A549 (cell line): ENCODE measurements at regions not wholly inside any gene's neighbourhood (a gene's known extent, or its start where the extent isn't known, plus 50 kb on each side); places are given as distances from the start of the nearest gene placed in this dataset.
"Not testable (repeated sequence)": the region's sequence is repeated elsewhere in the genome, so short reads cannot be mapped to it uniquely, and the experiment has no call there.

Source experiments
- ATAC-seq, 2 experiments: fragments of 200-7000 bp in 1 of 2; fragments of >200 bp in 1 of 2; cut with Nextera tagmentation in 1 of 2; cut with Tn5 transposase in 1 of 2; 3 replicates each; pipeline versions ENCODE4 v1.8.0 to v1.9.1; 2018 to 2020; ENCODE audit warnings: mild to moderate bottlenecking in 1 of 2, moderate library complexity in 1 of 2
- CTCF ChIA-PET: fragments of 300-600 bp; sonication (Branson Sonifier 250); formaldehyde crosslinking; extraction: SDS; loops from one replicate; lab custom pipeline; 2021; ENCODE audit warnings: antibody characterized with exemption, inconsistent platforms; lab: Yijun Ruan, JAX
- POLR2A ChIA-PET: fragments of 350-600 bp; formaldehyde crosslinking; extraction: SDS; loops from one replicate; lab custom pipeline; 2021; ENCODE audit warnings: antibody characterized with exemption, inconsistent platforms; lab: Yijun Ruan, JAX
- DNase-seq, 2 experiments: peaks; one replicate each; pipeline versions ENCODE4 v3.0.0 to v3.0.0-alpha.2; 2011 to 2016; ENCODE audit warnings: low read depth in 1 of 2, low spot score in 1 of 2
- FAIRE-seq: peaks from 2 replicates; lab custom pipeline; 2011; peaks lifted over from hg19 to GRCh38; lab: Jason Lieb, UNC
- H3K27ac ChIP-seq, 2 experiments: fragments of >200 bp; sonication (Bioruptor Twin); formaldehyde crosslinking; 3 replicates each; pipeline ENCODE4 v1.5.1; 2016 to 2017
- H3K4me1 ChIP-seq: fragments of >200 bp; sonication (Bioruptor Twin); formaldehyde crosslinking; 3 replicates; pipeline ENCODE4 v1.6.1; 2016
- H3K4me2 ChIP-seq: fragments of >200 bp; sonication (Bioruptor Twin); formaldehyde crosslinking; 3 replicates; pipeline ENCODE4 v1.6.1; 2016
- H3K4me3 ChIP-seq: fragments of >200 bp; sonication (Bioruptor Twin); formaldehyde crosslinking; 3 replicates; pipeline ENCODE4 v1.5.1; 2016
- H3K9me3 ChIP-seq: fragments of >200 bp; sonication (Bioruptor Twin); formaldehyde crosslinking; 3 replicates; pipeline ENCODE4 v1.6.1; 2016
- ATOH8 ChIP-seq: fragments of 250-450 bp; sonication (Bioruptor Pico); IDR thresholded peaks from 2 replicates; pipeline ENCODE4 v1.5.0; 2020; ENCODE audit warnings: low read depth, mild to moderate bottlenecking, moderate library complexity
- CBX2 ChIP-seq: fragments of 200-600 bp; sonication (generic); IDR thresholded peaks from 2 replicates; pipeline ENCODE4 v1.6.1; 2016; ENCODE audit warnings: low read depth, mild to moderate bottlenecking, borderline replicate concordance
- CEBPB ChIP-seq, 2 experiments: fragments of >200 bp in 1 of 2; sonication (Bioruptor Twin) in 1 of 2; formaldehyde crosslinking in 1 of 2; IDR thresholded peaks; 2 replicates each; pipeline ENCODE4 v1.6.1; 2012 to 2016
- EHF ChIP-seq: fragments of 250-450 bp; sonication (Bioruptor Pico); IDR thresholded peaks from 2 replicates; pipeline ENCODE4 v1.5.0; 2020; ENCODE audit warnings: mild to moderate bottlenecking
- EP300 ChIP-seq, 2 experiments: fragments of >200 bp; sonication (Bioruptor Twin); formaldehyde crosslinking; IDR thresholded peaks; 2 replicates in 1 of 2; 3 replicates in 1 of 2; pipeline ENCODE4 v1.6.1; 2016 to 2017
- FOXS1 ChIP-seq: fragments of 250-450 bp; sonication (Bioruptor Pico); IDR thresholded peaks from 2 replicates; pipeline ENCODE4 v1.5.0; 2020; ENCODE audit warnings: mild to moderate bottlenecking, moderate library complexity
- HEYL ChIP-seq: fragments of 250-450 bp; sonication (Bioruptor Pico); IDR thresholded peaks from 2 replicates; pipeline ENCODE4 v1.8.0; 2021; ENCODE audit warnings: mild to moderate bottlenecking, moderate library complexity
- HOXB13 ChIP-seq: fragments of 250-450 bp; sonication (Bioruptor Pico); IDR thresholded peaks from 2 replicates; pipeline ENCODE4 v1.5.0; 2020; ENCODE audit warnings: low read depth, mild to moderate bottlenecking, moderate library complexity
- HOXB5 ChIP-seq: fragments of 250-450 bp; sonication (Bioruptor Pico); IDR thresholded peaks from 2 replicates; pipeline ENCODE4 v1.5.0; 2020; ENCODE audit warnings: mild to moderate bottlenecking, moderate library complexity
- KDM5A ChIP-seq: fragments of 200-600 bp; sonication (generic); IDR thresholded peaks from 2 replicates; pipeline ENCODE4 v1.6.1; 2016; ENCODE audit warnings: antibody characterized with exemption, mild to moderate bottlenecking
- MAX ChIP-seq: IDR thresholded peaks from 2 replicates; pipeline ENCODE4 v1.6.1; 2012
- NPAS2 ChIP-seq: fragments of 250-450 bp; sonication (Bioruptor Pico); IDR thresholded peaks from 2 replicates; pipeline ENCODE4 v1.8.0; 2022; ENCODE audit warnings: mild to moderate bottlenecking, moderate library complexity, borderline replicate concordance
- PHF8 ChIP-seq: fragments of 200-600 bp; sonication (generic); IDR thresholded peaks from 2 replicates; pipeline ENCODE4 v1.6.1; 2016; ENCODE audit warnings: low read depth, mild to moderate bottlenecking, antibody characterized with exemption, moderate library complexity, borderline replicate concordance
- POLR2A ChIP-seq: IDR thresholded peaks from 2 replicates; pipeline ENCODE4 v1.6.1; 2012; ENCODE audit warnings: mild to moderate bottlenecking, low read length
- POLR2AphosphoS2 ChIP-seq: conservative IDR thresholded peaks from 2 replicates; pipeline ENCODE4 v1.6.1; 2012; ENCODE audit warnings: low read length, improper control_type of control experiment, inconsistent platforms
- RARB ChIP-seq: fragments of 250-450 bp; sonication (Bioruptor Pico); IDR thresholded peaks from 2 replicates; pipeline ENCODE4 v1.8.0; 2021; ENCODE audit warnings: mild to moderate bottlenecking, moderate library complexity
- RCOR1 ChIP-seq: fragments of 150-350 bp; IDR thresholded peaks from 2 replicates; pipeline ENCODE4 v1.6.1; 2014; ENCODE audit warnings: antibody characterized with exemption, low read length, low read depth
- ZC3H11A ChIP-seq: fragments of 450-650 bp; IDR thresholded peaks from 2 replicates; pipeline ENCODE4 v1.6.1; 2014; ENCODE audit warnings: antibody characterized with exemption, mild to moderate bottlenecking
- ZSCAN20 ChIP-seq: fragments of 250-450 bp; sonication (Bioruptor Pico); IDR thresholded peaks from 2 replicates; pipeline ENCODE4 v1.8.0; 2022; ENCODE audit warnings: mild to moderate bottlenecking, moderate library complexity
- WGBS: methylation state at CpG from one replicate; pipeline ENCODE4 v1.1.6; 2017; ENCODE audit errors: missing lambda C conversion rate; 5-methylcytosine and 5-hydroxymethylcytosine counted together
- TF ChIP-seq, protein P1 (sequence below): fragments of >200 bp; sonication (Bioruptor Twin); formaldehyde crosslinking; IDR thresholded peaks from 3 replicates; pipeline ENCODE4 v1.5.1; 2016
- TF ChIP-seq, protein P2 (sequence below): fragments of 250-450 bp; sonication (Bioruptor Pico); IDR thresholded peaks from 2 replicates; pipeline ENCODE4 v1.5.0; 2021; ENCODE audit warnings: mild to moderate bottlenecking, moderate library complexity, borderline replicate concordance

GRCh38 chr6:152821525-152821924 lies 70.9 kb downstream of the VIP start:
- FAIRE-seq (no peak), DNase-seq (peak in 1 of 2 experiments; percentile 0), ATAC-seq (peak in 1 of 2 experiments; percentile 47; a peak in 2 of 6 replicates)
- Histone ChIP-seq H3K4me3 (no peak overlapping the region), H3K4me1 (no peaks in the 10 kb centered on the region), H3K9me3 (no peaks in the 10 kb centered on the region), H3K27ac (no peak overlapping the region), H3K4me2 (no peak overlapping the region)
- 26% methylated on average over 4 of the region's 4 CpGs for WGBS
- CTCF ChIA-PET: interaction anchor here (1.3 kb wide), 1 partner anchor 12 kb away, joined by 4 read pairs; no protein-coding TSS in a partner anchor
- TF ChIP-seq CBX2 (no peak), RCOR1 (no peak), PHF8 (no peak), KDM5A (no peak), MAX (no peak), EHF (CRISPR knock-in tag) (no peak), ATOH8 (no peak), EP300 (IDR thresholded peaks at IDR 0.05) (no peak), RARB (CRISPR knock-in tag) (no peak), ZC3H11A (no peak), FOXS1 (CRISPR knock-in tag) (no peak), NPAS2 (CRISPR knock-in tag) (no peak), CEBPB (IDR thresholded peaks at IDR 0.05) (no peak), HOXB5 (CRISPR knock-in tag) (no peak), POLR2A (no peak), HOXB13 (CRISPR knock-in tag) (no peak)
- TF ChIP-seq, protein P1, sequence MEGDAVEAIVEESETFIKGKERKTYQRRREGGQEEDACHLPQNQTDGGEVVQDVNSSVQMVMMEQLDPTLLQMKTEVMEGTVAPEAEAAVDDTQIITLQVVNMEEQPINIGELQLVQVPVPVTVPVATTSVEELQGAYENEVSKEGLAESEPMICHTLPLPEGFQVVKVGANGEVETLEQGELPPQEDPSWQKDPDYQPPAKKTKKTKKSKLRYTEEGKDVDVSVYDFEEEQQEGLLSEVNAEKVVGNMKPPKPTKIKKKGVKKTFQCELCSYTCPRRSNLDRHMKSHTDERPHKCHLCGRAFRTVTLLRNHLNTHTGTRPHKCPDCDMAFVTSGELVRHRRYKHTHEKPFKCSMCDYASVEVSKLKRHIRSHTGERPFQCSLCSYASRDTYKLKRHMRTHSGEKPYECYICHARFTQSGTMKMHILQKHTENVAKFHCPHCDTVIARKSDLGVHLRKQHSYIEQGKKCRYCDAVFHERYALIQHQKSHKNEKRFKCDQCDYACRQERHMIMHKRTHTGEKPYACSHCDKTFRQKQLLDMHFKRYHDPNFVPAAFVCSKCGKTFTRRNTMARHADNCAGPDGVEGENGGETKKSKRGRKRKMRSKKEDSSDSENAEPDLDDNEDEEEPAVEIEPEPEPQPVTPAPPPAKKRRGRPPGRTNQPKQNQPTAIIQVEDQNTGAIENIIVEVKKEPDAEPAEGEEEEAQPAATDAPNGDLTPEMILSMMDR: no peak
- POLR2A ChIA-PET: no interaction called here

GRCh38 chr6:152824666-152825065 lies 74.1 kb downstream of the VIP start:
- ATAC-seq (no peak), DNase-seq (no peak), FAIRE-seq (no peak)
- ChIA-PET POLR2A (no interaction called here), CTCF (interaction anchor here (1.0 kb wide), 1 partner anchor 128 kb away, joined by 3 read pairs; no protein-coding TSS in a partner anchor)
- no peak overlapping the region for H3K4me3 ChIP-seq
- H3K4me2 ChIP-seq: no peak overlapping the region
- TF ChIP-seq HEYL (CRISPR knock-in tag) (no peak), HOXB13 (CRISPR knock-in tag) (no peak), ZC3H11A (peak; percentile 80), RCOR1 (no peak)
- no peaks in the 10 kb centered on the region for H3K9me3 ChIP-seq
- no peak overlapping the region for H3K27ac ChIP-seq
- 43% methylated on average over 2 of the region's 2 CpGs for WGBS
- no peaks in the 10 kb centered on the region for H3K4me1 ChIP-seq

GRCh38 chr6:152828431-152828830 lies 77.8 kb downstream of the VIP start:
- no peak overlapping the region for H3K4me2 ChIP-seq
- FAIRE-seq: no peak
- ChIA-PET CTCF (no interaction called here), POLR2A (no interaction called here)
- H3K9me3 ChIP-seq: no peaks in the 10 kb centered on the region
- H3K27ac ChIP-seq: no peak overlapping the region
- 89% methylated on average over 1 of the region's 1 CpG for WGBS
- TF ChIP-seq MAX: no peak
- TF ChIP-seq POLR2A: no peak
- no peak for TF ChIP-seq ZSCAN20 (CRISPR knock-in tag)
- TF ChIP-seq POLR2AphosphoS2: no peak
- TF ChIP-seq, protein P2, sequence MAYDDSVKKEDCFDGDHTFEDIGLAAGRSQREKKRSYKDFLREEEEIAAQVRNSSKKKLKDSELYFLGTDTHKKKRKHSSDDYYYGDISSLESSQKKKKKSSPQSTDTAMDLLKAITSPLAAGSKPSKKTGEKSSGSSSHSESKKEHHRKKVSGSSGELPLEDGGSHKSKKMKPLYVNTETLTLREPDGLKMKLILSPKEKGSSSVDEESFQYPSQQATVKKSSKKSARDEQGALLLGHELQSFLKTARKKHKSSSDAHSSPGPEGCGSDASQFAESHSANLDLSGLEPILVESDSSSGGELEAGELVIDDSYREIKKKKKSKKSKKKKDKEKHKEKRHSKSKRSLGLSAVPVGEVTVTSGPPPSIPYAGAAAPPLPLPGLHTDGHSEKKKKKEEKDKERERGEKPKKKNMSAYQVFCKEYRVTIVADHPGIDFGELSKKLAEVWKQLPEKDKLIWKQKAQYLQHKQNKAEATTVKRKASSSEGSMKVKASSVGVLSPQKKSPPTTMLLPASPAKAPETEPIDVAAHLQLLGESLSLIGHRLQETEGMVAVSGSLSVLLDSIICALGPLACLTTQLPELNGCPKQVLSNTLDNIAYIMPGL (CRISPR knock-in tag): no peak
- no peak for TF ChIP-seq NPAS2 (CRISPR knock-in tag)
- H3K4me1 ChIP-seq: no peaks in the 10 kb centered on the region
- DNase-seq: no peak
- ATAC-seq: no peak
- no peak overlapping the region for H3K4me3 ChIP-seq

- 53% methylated on average over 11 of the region's 31 CpGs for WGBS
- H3K9me3 ChIP-seq, ATAC-seq, H3K27ac ChIP-seq, POLR2A ChIA-PET, DNase-seq, H3K4me2 ChIP-seq, FAIRE-seq, H3K4me3 ChIP-seq, H3K4me1 ChIP-seq: not testable (repeated sequence)
- CTCF ChIA-PET: interaction anchor here (0.8 to 1.0 kb wide), 2 partner anchors 29 to 114 kb away, joined by 3 read pairs; no protein-coding TSS in a partner anchor
Observed at GRCh38 chr6:152834366-152834765, 83.8 kb downstream of the VIP start.
